Activated naive CD4-positive, alpha-beta T cell treated with anti-CD3 and anti-CD28 coated beads, Interleukin-2, amount 10 ng/mL, durations not matched to agents 7 days and 5 days (primary cell): ENCODE measurements at regions not wholly inside any gene's neighbourhood (a gene's known extent, or its start where the extent isn't known, plus 50 kb on each side); places are given as distances from the start of the nearest gene placed in this dataset.
A peak's percentile ranks its signal among the peaks of the same experiment; 100 is the strongest.
"Not testable (repeated sequence)": the region's sequence is repeated elsewhere in the genome, so short reads cannot be mapped to it uniquely, and the experiment has no call there.

Experiments
- CTCF ChIA-PET: fragments of 350-600 bp; sonication (Branson Sonifier 250); formaldehyde crosslinking; loops from one replicate; lab custom pipeline; 2021; ENCODE audit warnings: antibody characterized with exemption; lab: Charles Lee
- DNase-seq: peaks from one replicate; pipeline ENCODE4 v3.0.0-alpha.2; 2020
- H3K27ac Mint-ChIP-seq: one replicate; pipeline ENCODE4 v1.8.0; 2021; ENCODE audit warnings: mild to moderate bottlenecking, moderate library complexity, mixed read lengths
- H3K27me3 Mint-ChIP-seq: one replicate; pipeline ENCODE4 v1.8.0; 2021; ENCODE audit warnings: mild to moderate bottlenecking, mixed read lengths
- H3K36me3 Mint-ChIP-seq: one replicate; pipeline ENCODE4 v1.8.0; 2021; ENCODE audit warnings: mixed read lengths
- H3K4me1 Mint-ChIP-seq: one replicate; pipeline ENCODE4 v1.8.0; 2021; ENCODE audit warnings: mixed read lengths
- H3K4me3 Mint-ChIP-seq: one replicate; pipeline ENCODE4 v1.8.0; 2021; ENCODE audit warnings: mild to moderate bottlenecking, moderate library complexity, mixed read lengths
- H3K9me3 Mint-ChIP-seq: one replicate; pipeline ENCODE4 v1.8.0; 2021; ENCODE audit warnings: mixed read lengths

- H3K27me3 Mint-ChIP-seq, result peaks cover 27% of the 10 kb centered on the region
- no peaks in the 10 kb centered on the region for H3K36me3 Mint-ChIP-seq
- CTCF ChIA-PET, result no interaction called here
- DNase-seq, result no peak
- H3K4me3 Mint-ChIP-seq, result no peak overlapping the region
- no peaks in the 10 kb centered on the region for H3K4me1 Mint-ChIP-seq
- no peaks in the 10 kb centered on the region for H3K9me3 Mint-ChIP-seq
- no peak overlapping the region for H3K27ac Mint-ChIP-seq
These were observed 61.9 kb upstream of the ANKRD10 start for GRCh38 chr13:110976785-110977184.

GRCh38 chr13:110973007-110973700, 58.3 kb upstream of the ANKRD10 start:
- Mint-ChIP-seq H3K36me3 (no peaks in the 10 kb centered on the region), H3K9me3 (peaks cover 4% of the 10 kb centered on the region), H3K4me3 (no peak overlapping the region), H3K27me3 (peaks cover 27% of the 10 kb centered on the region), H3K27ac (no peak overlapping the region), H3K4me1 (no peaks in the 10 kb centered on the region)
- no peak for DNase-seq
- CTCF ChIA-PET, result no interaction called here

- Mint-ChIP-seq H3K4me3 (no peak overlapping the region), H3K9me3 (peaks cover 8% of the 10 kb centered on the region), H3K27me3 (peaks cover 23% of the 10 kb centered on the region), H3K36me3 (no peaks in the 10 kb centered on the region), H3K4me1 (no peaks in the 10 kb centered on the region), H3K27ac (no peak overlapping the region)
- CTCF ChIA-PET, result no interaction called here
- DNase-seq, result no peak
These were observed 56.6 kb upstream of the ANKRD10 start for GRCh38 chr13:110971486-110971885.

GRCh38 chr13:110967156-110967855, 52.4 kb upstream of the ANKRD10 start:
- Mint-ChIP-seq H3K4me1 (peaks cover 17% of the 10 kb centered on the region), H3K9me3 (peaks cover 36% of the 10 kb centered on the region)
- H3K4me3 Mint-ChIP-seq, CTCF ChIA-PET, H3K27ac Mint-ChIP-seq, H3K36me3 Mint-ChIP-seq, H3K27me3 Mint-ChIP-seq, DNase-seq: not testable (repeated sequence)

- CTCF ChIA-PET, result no interaction called here
- peaks cover 41% of the 10 kb centered on the region for H3K9me3 Mint-ChIP-seq
- no peak overlapping the region for H3K27ac Mint-ChIP-seq
- H3K36me3 Mint-ChIP-seq, result peaks cover 1% of the 10 kb centered on the region
- H3K4me1 Mint-ChIP-seq, result peaks cover 17% of the 10 kb centered on the region
- H3K27me3 Mint-ChIP-seq, result no peaks in the 10 kb centered on the region
- DNase-seq, result no peak
- H3K4me3 Mint-ChIP-seq, result no peak overlapping the region
These were observed 50.9 kb upstream of the ANKRD10 start for GRCh38 chr13:110965755-110966134.

- Mint-ChIP-seq H3K9me3 (peaks cover 41% of the 10 kb centered on the region), H3K4me3 (no peak overlapping the region), H3K36me3 (peaks cover 1% of the 10 kb centered on the region), H3K4me1 (peaks cover 17% of the 10 kb centered on the region), H3K27me3 (no peaks in the 10 kb centered on the region), H3K27ac (peak overlapping the region; percentile 78)
- CTCF ChIA-PET, result no interaction called here
- no peak for DNase-seq
These were observed 50.3 kb upstream of the ANKRD10 start for GRCh38 chr13:110965038-110965754.
